HCT116 (cell line): ENCODE measurements at regions not wholly inside any gene's neighbourhood (a gene's known extent, or its start where the extent isn't known, plus 50 kb on each side); places are given as distances from the start of the nearest gene placed in this dataset.
A peak's percentile ranks its signal among the peaks of the same experiment; 100 is the strongest.

Experiments
- ATAC-seq: fragments of 200-7000 bp; cut with Tn5 transposase; 2 replicates; pipeline ENCODE4 v1.9.1; 2020; ENCODE audit warnings: mild to moderate bottlenecking, moderate library complexity
- BruUV-seq: library from RNA; stranded (reverse); fragments of 400-500 nt; replicated peaks from 2 replicates; lab custom pipeline; 2021; lab: Mats Ljungman, UMichigan
- CTCF ChIA-PET: fragments of 300-600 bp; sonication (Branson Sonifier 250); formaldehyde crosslinking; loops from one replicate; lab custom pipeline; 2021; ENCODE audit warnings: antibody characterized with exemption; lab: Charles Lee
- POLR2A ChIA-PET: fragments of 300-600, 350-600 bp; sonication (Branson Sonifier 250); formaldehyde crosslinking; loops from one replicate; lab custom pipeline; 2021; ENCODE audit warnings: antibody characterized with exemption; lab: Charles Lee
- RAD21 ChIA-PET, 2 experiments: fragments of 300-600 bp; sonication (Branson Sonifier 250); formaldehyde crosslinking; loops; one replicate each; lab custom pipeline; 2023; ENCODE audit warnings: low total read pairs in 2 of 2; ENCODE audit not compliant: uncharacterized antibody in 2 of 2, unreplicated experiment in 2 of 2, low non-redundant PET in 1 of 2; lab: Charles Lee
- DNase-seq: peaks from one replicate; pipeline ENCODE4 v3.0.0-alpha.2; 2010; ENCODE audit warnings: low read depth, low spot score
- H2AFZ ChIP-seq: fragments of 200-600 bp; shearing (Covaris generic), sonication (generic); 2 replicates; pipeline ENCODE4 v1.6.1; 2017; ENCODE audit warnings: low read depth, mixed run types, mixed read lengths, antibody characterized with exemption, low read length; ENCODE audit not compliant: poor library complexity, severe bottlenecking
- H3K27ac ChIP-seq: 2 replicates; pipeline ENCODE4 v1.5.1; 2012; ENCODE audit warnings: low read depth, low read length
- H3K27me3 ChIP-seq: fragments of 200-600 bp; sonication (generic); 2 replicates; pipeline ENCODE4 v1.6.1; 2016; ENCODE audit warnings: mixed run types, low read length, mixed read lengths; ENCODE audit not compliant: insufficient read depth
- H3K36me3 ChIP-seq, 2 experiments: fragments of 200-500 bp in 1 of 2; fragments of 200-600 bp in 1 of 2; sonication (Bioruptor generic) in 1 of 2; sonication (generic) in 1 of 2; 2 replicates each; pipeline versions ENCODE4 v1.5.1 to v1.6.1; 2014 to 2016; ENCODE audit warnings: low read length in 2 of 2, inconsistent platforms in 1 of 2, mixed read lengths in 1 of 2, mixed run types in 1 of 2; ENCODE audit not compliant: insufficient read depth in 2 of 2, control insufficient read depth in 1 of 2
- H3K4me1 ChIP-seq, 2 experiments: fragments of 200-600 bp in 1 of 2; sonication (generic) in 1 of 2; 2 replicates each; pipeline versions ENCODE4 v1.5.1 to v1.6.1; 2012 to 2017; ENCODE audit warnings: low read length in 2 of 2, inconsistent platforms in 1 of 2, mild to moderate bottlenecking in 1 of 2, mixed read lengths in 1 of 2, mixed run types in 1 of 2, moderate library complexity in 1 of 2; ENCODE audit not compliant: insufficient read depth in 2 of 2, control insufficient read depth in 1 of 2
- H3K4me2 ChIP-seq: fragments of 200-600 bp; sonication (generic); 2 replicates; pipeline ENCODE4 v1.6.1; 2017; ENCODE audit warnings: mixed run types, low read length, mixed read lengths
- H3K4me3 ChIP-seq, 2 experiments: fragments of 200-600 bp in 1 of 2; sonication (generic) in 1 of 2; replicated peaks in 1 of 2; 2 replicates each; pipeline ENCODE4 v1.5.1; 2011 to 2016; ENCODE audit warnings: low read length in 2 of 2, control low read depth in 1 of 2, low read depth in 1 of 2, mild to moderate bottlenecking in 1 of 2, mixed read lengths in 1 of 2, mixed run types in 1 of 2
- H3K79me2 ChIP-seq: fragments of 200-600 bp; sonication (generic); 2 replicates; pipeline ENCODE4 v1.6.1; 2017; ENCODE audit warnings: mild to moderate bottlenecking, mixed run types, low read length, moderate library complexity, mixed read lengths; ENCODE audit not compliant: insufficient read depth
- H3K9ac ChIP-seq: fragments of 200-600 bp; sonication (generic); 2 replicates; pipeline ENCODE4 v1.6.1; 2016; ENCODE audit warnings: low read length, mixed read lengths
- H3K9me2 ChIP-seq: fragments of 200-600 bp; sonication (generic), shearing (Covaris generic); 2 replicates; pipeline ENCODE4 v1.6.1; 2017; ENCODE audit warnings: mixed run types, mild to moderate bottlenecking, moderate library complexity; ENCODE audit not compliant: insufficient read depth
- H3K9me3 ChIP-seq, 2 experiments: fragments of 200-500 bp in 1 of 2; fragments of 200-600 bp in 1 of 2; sonication (Bioruptor generic) in 1 of 2; sonication (generic) in 1 of 2; 2 replicates each; pipeline ENCODE4 v1.6.1; 2014 to 2017; ENCODE audit warnings: low read length in 2 of 2, mixed read lengths in 2 of 2, inconsistent platforms in 1 of 2, low read depth in 1 of 2, mild to moderate bottlenecking in 1 of 2, mixed run types in 1 of 2, moderate library complexity in 1 of 2; ENCODE audit not compliant: control insufficient read depth in 1 of 2, insufficient read depth in 1 of 2
- H4K20me1 ChIP-seq: fragments of 200-600 bp; sonication (generic), shearing (Covaris generic); 2 replicates; pipeline ENCODE4 v1.6.1; 2017; ENCODE audit warnings: mixed run types, mild to moderate bottlenecking, moderate library complexity; ENCODE audit not compliant: insufficient read depth
- CBX3 ChIP-seq: IDR thresholded peaks from 2 replicates; pipeline ENCODE4 v1.6.1; 2012; ENCODE audit warnings: low read depth
- CEBPB ChIP-seq: IDR thresholded peaks from 2 replicates; pipeline ENCODE4 v1.6.1; 2012; ENCODE audit warnings: low read depth
- EGR1 ChIP-seq: IDR thresholded peaks from 2 replicates; pipeline ENCODE4 v1.6.1; 2012; ENCODE audit warnings: low read depth
- ELF1 ChIP-seq: IDR thresholded peaks from 2 replicates; pipeline ENCODE4 v1.6.1; 2012; ENCODE audit warnings: low read depth, borderline replicate concordance
- EZH2 ChIP-seq: fragments of 200-600 bp; sonication (generic); IDR thresholded peaks from 2 replicates; pipeline ENCODE4 v1.6.1; 2017; ENCODE audit warnings: antibody characterized with exemption, mixed run types
- EZH2phosphoT487 ChIP-seq: fragments of 200-600 bp; IDR thresholded peaks from 2 replicates; pipeline ENCODE4 v1.6.1; 2018; ENCODE audit warnings: antibody characterized with exemption, borderline replicate concordance
- JUND ChIP-seq: IDR thresholded peaks from 2 replicates; pipeline ENCODE4 v1.6.1; 2012
- POLR2A ChIP-seq: IDR thresholded peaks from 2 replicates; pipeline ENCODE4 v1.7.0; 2011; ENCODE audit warnings: borderline replicate concordance; ENCODE audit not compliant: insufficient read depth, insufficient read length; ENCODE audit errors: extremely low read depth
- POLR2AphosphoS5 ChIP-seq: IDR thresholded peaks from 2 replicates; pipeline ENCODE4 v1.6.1; 2011; ENCODE audit warnings: mild to moderate bottlenecking, low read depth, low read length, moderate library complexity
- RAD21 ChIP-seq: IDR thresholded peaks from 2 replicates; pipeline ENCODE4 v1.6.1; 2012; ENCODE audit warnings: low read depth, mild to moderate bottlenecking
- SIN3A ChIP-seq: IDR thresholded peaks from 2 replicates; pipeline ENCODE4 v1.6.1; 2012; ENCODE audit warnings: low read depth
- SP1 ChIP-seq: IDR thresholded peaks from 2 replicates; pipeline ENCODE4 v1.6.1; 2012; ENCODE audit warnings: low read depth
- SRF ChIP-seq: IDR thresholded peaks from 2 replicates; pipeline ENCODE4 v1.6.1; 2012; ENCODE audit warnings: low read depth
- TCF7L2 ChIP-seq: IDR thresholded peaks from 2 replicates; pipeline ENCODE4 v1.7.0; 2011; ENCODE audit warnings: borderline replicate concordance, inconsistent platforms; ENCODE audit not compliant: insufficient read depth, insufficient read length; ENCODE audit errors: extremely low read depth
- YY1 ChIP-seq: IDR thresholded peaks from 2 replicates; pipeline ENCODE4 v1.6.1; 2011; ENCODE audit warnings: low read length, low read depth, moderate library complexity, mild to moderate bottlenecking; ENCODE audit not compliant: insufficient replicate concordance; ENCODE audit errors: extremely low read depth
- ZFX ChIP-seq: fragments of 450-650 bp; IDR thresholded peaks from 2 replicates; pipeline ENCODE4 v1.6.1; 2017
- ZNF274 ChIP-seq: fragments of 200-500 bp; sonication (Bioruptor generic); IDR thresholded peaks from 2 replicates; pipeline ENCODE4 v1.6.1; 2014; ENCODE audit warnings: mild to moderate bottlenecking, low read depth, low read length, inconsistent platforms
- intact Hi-C: fragments of 100-400 bp; cut with micrococcal nuclease; formaldehyde crosslinking; loops from 2 replicates; pipeline ENCODE4 v1.10.0; 2022
- TF ChIP-seq, protein P1 (sequence below): IDR thresholded peaks from 2 replicates; pipeline ENCODE4 v1.6.1; 2012
- TF ChIP-seq, protein P2 (sequence below), 3 experiments: fragments of 200-600 bp in 1 of 3; sonication (generic) in 1 of 3; IDR thresholded peaks in 2 of 3; conservative IDR thresholded peaks in 1 of 3; 2 replicates each; pipeline ENCODE4 v1.5.1; 2012 to 2017; ENCODE audit warnings: low read depth in 2 of 3, low read length in 2 of 3, antibody characterized with exemption in 1 of 3, borderline replicate concordance in 1 of 3, control low read depth in 1 of 3, mild to moderate bottlenecking in 1 of 3, mixed read lengths in 1 of 3, mixed run types in 1 of 3, moderate library complexity in 1 of 3; ENCODE audit not compliant: insufficient read depth in 1 of 3
- TF ChIP-seq, protein P3 (sequence below): IDR thresholded peaks from 2 replicates; pipeline ENCODE4 v1.6.1; 2011; ENCODE audit warnings: mild to moderate bottlenecking, low read length, moderate library complexity; ENCODE audit not compliant: insufficient replicate concordance; ENCODE audit errors: extremely low read depth

DNA sequence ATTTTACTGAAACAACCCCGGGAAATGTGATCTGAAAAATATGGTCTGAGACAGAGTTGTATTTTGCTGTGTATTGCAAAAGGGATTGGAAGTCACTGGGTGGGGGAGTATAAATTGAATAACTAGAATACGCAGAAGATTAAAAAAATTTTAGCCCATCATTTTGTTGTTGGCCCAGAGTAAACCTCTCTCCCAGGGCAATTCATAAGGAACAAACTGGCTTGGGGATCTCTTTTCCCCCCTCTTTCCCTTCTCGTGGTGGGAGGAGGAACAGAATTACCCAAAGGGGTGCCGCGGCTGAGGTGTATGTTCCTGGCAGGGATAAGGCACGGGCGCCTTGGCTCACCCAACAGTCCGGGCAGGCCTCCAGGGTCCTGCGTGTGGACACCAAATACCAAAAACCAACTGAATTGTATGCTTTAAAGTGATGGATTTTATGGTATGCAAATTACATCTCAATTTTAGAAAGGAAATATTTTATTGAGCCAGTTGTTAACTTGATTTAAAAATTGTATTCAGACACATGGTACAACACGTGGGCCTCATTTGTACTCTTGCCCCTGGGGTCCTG is 121.2 kb upstream of the SPRED2 start:
- TF ChIP-seq POLR2AphosphoS5 = no peak
- TF ChIP-seq, protein P1, sequence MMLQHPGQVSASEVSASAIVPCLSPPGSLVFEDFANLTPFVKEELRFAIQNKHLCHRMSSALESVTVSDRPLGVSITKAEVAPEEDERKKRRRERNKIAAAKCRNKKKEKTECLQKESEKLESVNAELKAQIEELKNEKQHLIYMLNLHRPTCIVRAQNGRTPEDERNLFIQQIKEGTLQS = no peak
- no peak for TF ChIP-seq TCF7L2
- TF ChIP-seq RAD21 = no peak
- TF ChIP-seq SIN3A = no peak
- TF ChIP-seq ZFX = no peak
- TF ChIP-seq EZH2 = no peak
- TF ChIP-seq SP1 = no peak
- TF ChIP-seq EGR1 = no peak
- TF ChIP-seq JUND = no peak
- TF ChIP-seq YY1 = no peak
- no peak for TF ChIP-seq ZNF274
- TF ChIP-seq CBX3 = no peak
- no peak for TF ChIP-seq POLR2A
- no peak for TF ChIP-seq EZH2phosphoT487
- TF ChIP-seq, protein P2, sequence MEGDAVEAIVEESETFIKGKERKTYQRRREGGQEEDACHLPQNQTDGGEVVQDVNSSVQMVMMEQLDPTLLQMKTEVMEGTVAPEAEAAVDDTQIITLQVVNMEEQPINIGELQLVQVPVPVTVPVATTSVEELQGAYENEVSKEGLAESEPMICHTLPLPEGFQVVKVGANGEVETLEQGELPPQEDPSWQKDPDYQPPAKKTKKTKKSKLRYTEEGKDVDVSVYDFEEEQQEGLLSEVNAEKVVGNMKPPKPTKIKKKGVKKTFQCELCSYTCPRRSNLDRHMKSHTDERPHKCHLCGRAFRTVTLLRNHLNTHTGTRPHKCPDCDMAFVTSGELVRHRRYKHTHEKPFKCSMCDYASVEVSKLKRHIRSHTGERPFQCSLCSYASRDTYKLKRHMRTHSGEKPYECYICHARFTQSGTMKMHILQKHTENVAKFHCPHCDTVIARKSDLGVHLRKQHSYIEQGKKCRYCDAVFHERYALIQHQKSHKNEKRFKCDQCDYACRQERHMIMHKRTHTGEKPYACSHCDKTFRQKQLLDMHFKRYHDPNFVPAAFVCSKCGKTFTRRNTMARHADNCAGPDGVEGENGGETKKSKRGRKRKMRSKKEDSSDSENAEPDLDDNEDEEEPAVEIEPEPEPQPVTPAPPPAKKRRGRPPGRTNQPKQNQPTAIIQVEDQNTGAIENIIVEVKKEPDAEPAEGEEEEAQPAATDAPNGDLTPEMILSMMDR (IDR thresholded peaks at IDR 0.05 in 2 of 3, conservative IDR thresholded peaks at IDR 0.05 in 1 of 3; ENCODE audit: borderline replicate concordance in 1 of 3, insufficient read depth in 1 of 3, low read depth in 2 of 3, low read length in 2 of 3) = no peak; a peak in 1 of 6 replicates
- no peak for TF ChIP-seq SRF
- TF ChIP-seq, protein P3, sequence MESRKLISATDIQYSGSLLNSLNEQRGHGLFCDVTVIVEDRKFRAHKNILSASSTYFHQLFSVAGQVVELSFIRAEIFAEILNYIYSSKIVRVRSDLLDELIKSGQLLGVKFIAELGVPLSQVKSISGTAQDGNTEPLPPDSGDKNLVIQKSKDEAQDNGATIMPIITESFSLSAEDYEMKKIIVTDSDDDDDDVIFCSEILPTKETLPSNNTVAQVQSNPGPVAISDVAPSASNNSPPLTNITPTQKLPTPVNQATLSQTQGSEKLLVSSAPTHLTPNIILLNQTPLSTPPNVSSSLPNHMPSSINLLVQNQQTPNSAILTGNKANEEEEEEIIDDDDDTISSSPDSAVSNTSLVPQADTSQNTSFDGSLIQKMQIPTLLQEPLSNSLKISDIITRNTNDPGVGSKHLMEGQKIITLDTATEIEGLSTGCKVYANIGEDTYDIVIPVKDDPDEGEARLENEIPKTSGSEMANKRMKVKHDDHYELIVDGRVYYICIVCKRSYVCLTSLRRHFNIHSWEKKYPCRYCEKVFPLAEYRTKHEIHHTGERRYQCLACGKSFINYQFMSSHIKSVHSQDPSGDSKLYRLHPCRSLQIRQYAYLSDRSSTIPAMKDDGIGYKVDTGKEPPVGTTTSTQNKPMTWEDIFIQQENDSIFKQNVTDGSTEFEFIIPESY = no peak
- no peak for TF ChIP-seq ELF1
- no peak for TF ChIP-seq CEBPB
- peaks cover 5 to 25% of the 10 kb centered on the region in 2 experiments; a peak in 3 of 4 replicates for H3K4me1 ChIP-seq
- H2AFZ ChIP-seq = no peak overlapping the region
- BruUV-seq = no TSS peak
- no peaks in the 10 kb centered on the region for H3K79me2 ChIP-seq
- intact Hi-C loops = loop anchor here (1.0 to 2.0 kb wide), 3 partner anchors 118 to 288 kb away; no protein-coding TSS in a partner anchor
- H4K20me1 ChIP-seq = no peaks in the 10 kb centered on the region
- peak overlapping the region; percentile 63; the same call in 1 of the 2 replicates for H3K9ac ChIP-seq
- H3K4me2 ChIP-seq = peak overlapping the region; percentile 89
- ChIA-PET CTCF (interaction anchor here (1.4 to 2.0 kb wide), 2 partner anchors 121 to 288 kb away, joined by 3 to 9 read pairs; partner anchors contain the start of gene SPRED2), POLR2A (no interaction called here), RAD21 (no interaction called here)
- H3K27ac ChIP-seq = no peak overlapping the region
- no peaks in the 10 kb centered on the region for H3K27me3 ChIP-seq
- H3K4me3 ChIP-seq = peak overlapping the region; percentile 48 to 67
- ATAC-seq = peak; percentile 2; the same call in 1 of the 2 replicates
- no peaks in the 10 kb centered on the region for H3K9me2 ChIP-seq
- DNase-seq = no peak
- no peaks in the 10 kb centered on the region for H3K36me3 ChIP-seq
- H3K9me3 ChIP-seq = no peaks in the 10 kb centered on the region
